Colonic mucosa (tissue), 4 donors: ENCODE measurements at regions not wholly inside any gene's neighbourhood (a gene's known extent, or its start where the extent isn't known, plus 50 kb on each side); places are given as distances from the start of the nearest gene placed in this dataset.

Experiments
- DNase-seq: peaks from one replicate; pipeline ENCODE4 v3.0.0-alpha.2; 2020
- H3K27ac ChIP-seq: fragments of 200-600 bp; one replicate; pipeline ENCODE4 v1.8.0; 2021
- H3K27me3 ChIP-seq: fragments of 200-600 bp; one replicate; pipeline ENCODE4 v1.8.0; 2021
- H3K36me3 ChIP-seq: fragments of 200-600 bp; one replicate; pipeline ENCODE4 v1.8.0; 2021
- H3K4me1 ChIP-seq: fragments of 200-600 bp; one replicate; pipeline ENCODE4 v1.8.0; 2021; ENCODE audit warnings: mild to moderate bottlenecking
- H3K4me3 ChIP-seq: fragments of 200-600 bp; one replicate; pipeline ENCODE4 v1.8.0; 2021
- H3K9ac ChIP-seq, 2 donors: one replicate each; pipeline ENCODE4 v1.7.0; 2013; ENCODE audit warnings: control low read depth in 2 of 2, low read depth in 2 of 2, low read length in 2 of 2
- H3K9me3 ChIP-seq: fragments of 200-600 bp; one replicate; pipeline ENCODE4 v1.8.0; 2021
- CTCF ChIP-seq: fragments of 200-600 bp; IDR thresholded peaks from one replicate; pipeline ENCODE4 v1.8.0; 2022; ENCODE audit warnings: antibody characterized with exemption, mild to moderate bottlenecking
- intact Hi-C: fragments of 100-400 bp; cut with DNase I; formaldehyde crosslinking; loops from one replicate; pipeline ENCODE4 v1.14.1; 2022
- donor health status: healthy.
- donor health status: DM: no; HTN: no; CAD: no.
- donor health status: DM: no; HTN: no; CAD: no.

GRCh38 chr9:99401680-99402504, 179.8 kb downstream of the SEC61B start:
- H3K27me3 ChIP-seq, result no peaks in the 10 kb centered on the region
- DNase-seq, result no peak
- no peaks in the 10 kb centered on the region for H3K9me3 ChIP-seq
- H3K36me3 ChIP-seq, result no peaks in the 10 kb centered on the region
- TF ChIP-seq CTCF, result no peak
- no peak overlapping the region for H3K27ac ChIP-seq
- intact Hi-C loops, result no loop called here
- no peak overlapping the region for H3K4me3 ChIP-seq
- no peak overlapping the region for H3K9ac ChIP-seq
- H3K4me1 ChIP-seq, result no peaks in the 10 kb centered on the region

- no peak for TF ChIP-seq CTCF
- Histone ChIP-seq H3K27ac (no peak overlapping the region), H3K9ac (no peak overlapping the region), H3K4me1 (no peaks in the 10 kb centered on the region), H3K9me3 (no peaks in the 10 kb centered on the region), H3K36me3 (no peaks in the 10 kb centered on the region), H3K4me3 (no peak overlapping the region), H3K27me3 (no peaks in the 10 kb centered on the region)
- no peak for DNase-seq
- intact Hi-C loops, result no loop called here
Observed at GRCh38 chr9:99403371-99403770, 181.3 kb downstream of the SEC61B start.

GRCh38 chr9:99405359-99405758, 183.3 kb downstream of the SEC61B start:
- no peak for DNase-seq
- no peak overlapping the region for H3K4me3 ChIP-seq
- no peak for TF ChIP-seq CTCF

GRCh38 chr9:99406939-99407338, 184.9 kb downstream of the SEC61B start:
- Histone ChIP-seq H3K27me3 (no peaks in the 10 kb centered on the region), H3K27ac (no peak overlapping the region), H3K4me1 (no peaks in the 10 kb centered on the region), H3K36me3 (no peaks in the 10 kb centered on the region), H3K4me3 (no peak overlapping the region), H3K9ac (no peak overlapping the region), H3K9me3 (no peaks in the 10 kb centered on the region)
- intact Hi-C loops, result no loop called here
- no peak for TF ChIP-seq CTCF
- DNase-seq, result no peak

More at GRCh38 chr9:99405359-99405758, 183.3 kb downstream of the SEC61B start:
- no peaks in the 10 kb centered on the region for H3K9me3 ChIP-seq
- H3K9ac ChIP-seq, result no peak overlapping the region
- H3K4me1 ChIP-seq, result no peaks in the 10 kb centered on the region
- intact Hi-C loops, result no loop called here
- H3K36me3 ChIP-seq, result no peaks in the 10 kb centered on the region
- no peaks in the 10 kb centered on the region for H3K27me3 ChIP-seq
- no peak overlapping the region for H3K27ac ChIP-seq

GRCh38 chr9:99411068-99411467, 189.0 kb downstream of the SEC61B start:
- intact Hi-C loops, result no loop called here
- no peak overlapping the region for H3K9ac ChIP-seq
- no peaks in the 10 kb centered on the region for H3K4me1 ChIP-seq
- no peaks in the 10 kb centered on the region for H3K9me3 ChIP-seq
- no peak for DNase-seq
- H3K36me3 ChIP-seq, result no peaks in the 10 kb centered on the region
- no peaks in the 10 kb centered on the region for H3K27me3 ChIP-seq
- TF ChIP-seq CTCF, result no peak
- no peak overlapping the region for H3K4me3 ChIP-seq
- H3K27ac ChIP-seq, result no peak overlapping the region
